MM.1S (cell line): ENCODE measurements at regions not wholly inside any gene's neighbourhood (a gene's known extent, or its start where the extent isn't known, plus 50 kb on each side); places are given as distances from the start of the nearest gene placed in this dataset.

ENCODE experiments used
- DNase-seq: peaks from one replicate; pipeline ENCODE4 v3.0.0-alpha.2; 2015
- H2AFZ ChIP-seq: fragments of 300-600 bp; sonication (generic); 2 replicates; pipeline ENCODE4 v1.6.0; 2016; ENCODE audit warnings: antibody characterized with exemption, low read length
- H3F3A ChIP-seq: fragments of 300-600 bp; sonication (generic); 2 replicates; pipeline ENCODE4 v1.6.1; 2016; ENCODE audit warnings: mild to moderate bottlenecking, antibody characterized with exemption, low read length, moderate library complexity, mixed read lengths; ENCODE audit not compliant: insufficient read depth
- H3K27ac ChIP-seq: fragments of 300-600 bp; sonication (generic); 2 replicates; pipeline ENCODE4 v1.5.1; 2016; ENCODE audit warnings: mild to moderate bottlenecking, low read length
- H3K27me3 ChIP-seq: fragments of 300-600 bp; sonication (generic); replicated peaks from 2 replicates; pipeline ENCODE4 v1.6.0; 2016; ENCODE audit warnings: low read length; ENCODE audit not compliant: insufficient read depth
- H3K36me3 ChIP-seq: fragments of 300-600 bp; sonication (generic); replicated peaks from 2 replicates; pipeline ENCODE4 v1.6.1; 2016; ENCODE audit warnings: mild to moderate bottlenecking, low read length, mixed read lengths; ENCODE audit not compliant: insufficient read depth
- H3K4me1 ChIP-seq: fragments of 300-600 bp; sonication (generic); 2 replicates; pipeline ENCODE4 v1.6.1; 2016; ENCODE audit warnings: low read length, mixed read lengths
- H3K4me2 ChIP-seq: fragments of 300-600 bp; sonication (generic); 2 replicates; pipeline ENCODE4 v1.6.0; 2016; ENCODE audit warnings: low read depth, low read length
- H3K4me3 ChIP-seq: fragments of 300-600 bp; sonication (generic); 2 replicates; pipeline ENCODE4 v1.5.1; 2016; ENCODE audit warnings: low read length, mixed read lengths
- H3K79me2 ChIP-seq: fragments of 300-600 bp; sonication (generic); 2 replicates; pipeline ENCODE4 v1.6.1; 2016; ENCODE audit warnings: mixed run types, low read length, mixed read lengths
- H3K9ac ChIP-seq: fragments of 300-600 bp; sonication (generic); 2 replicates; pipeline ENCODE4 v1.6.1; 2016; ENCODE audit warnings: low read length, mixed read lengths
- H3K9me2 ChIP-seq: fragments of 300-600 bp; sonication (generic); replicated peaks from 2 replicates; pipeline ENCODE4 v1.6.1; 2016; ENCODE audit warnings: mild to moderate bottlenecking, low read length, mixed read lengths; ENCODE audit not compliant: insufficient read depth
- H3K9me3 ChIP-seq: fragments of 300-600 bp; sonication (generic); replicated peaks from 2 replicates; pipeline ENCODE4 v1.6.1; 2016; ENCODE audit warnings: mild to moderate bottlenecking, low read length, mixed read lengths; ENCODE audit not compliant: insufficient read depth
- H4K20me1 ChIP-seq: fragments of 300-600 bp; sonication (generic); 2 replicates; pipeline ENCODE4 v1.6.1; 2016; ENCODE audit warnings: mild to moderate bottlenecking, low read length, moderate library complexity, mixed read lengths; ENCODE audit not compliant: insufficient read depth
- CTCF ChIP-seq: fragments of 300-600 bp; sonication (generic); IDR thresholded peaks from 2 replicates; pipeline ENCODE4 v1.5.1; 2016; ENCODE audit warnings: antibody characterized with exemption, low read length, mixed read lengths
- EZH2 ChIP-seq: fragments of 300-600 bp; sonication (generic); optimal IDR thresholded peaks from 2 replicates; pipeline ENCODE3; 2017; ENCODE audit warnings: low read depth, mild to moderate bottlenecking, antibody characterized with exemption, low read length, mixed read lengths
- EZH2phosphoT487 ChIP-seq: fragments of 300-600 bp; sonication (generic); IDR thresholded peaks from 2 replicates; pipeline ENCODE4 v1.6.1; 2018; ENCODE audit warnings: antibody characterized with exemption, low read length

GRCh38 chr2:16222326-16222725, 282.0 kb downstream of the MYCN start:
- H3K4me2 ChIP-seq = no peak overlapping the region
- no peaks in the 10 kb centered on the region for H3F3A ChIP-seq
- no peak overlapping the region for H3K9ac ChIP-seq
- no peaks in the 10 kb centered on the region for H3K27me3 ChIP-seq
- no peak overlapping the region for H2AFZ ChIP-seq
- H3K27ac ChIP-seq = no peak overlapping the region
- no peaks in the 10 kb centered on the region for H3K4me1 ChIP-seq
- no peaks in the 10 kb centered on the region for H3K9me2 ChIP-seq
- no peak overlapping the region for H3K4me3 ChIP-seq
- H3K36me3 ChIP-seq = no peaks in the 10 kb centered on the region
- DNase-seq = no peak
- no peaks in the 10 kb centered on the region for H3K79me2 ChIP-seq
- no peak for TF ChIP-seq CTCF
- no peak for TF ChIP-seq EZH2phosphoT487
- no peak for TF ChIP-seq EZH2
- H4K20me1 ChIP-seq = no peaks in the 10 kb centered on the region
- H3K9me3 ChIP-seq = no peaks in the 10 kb centered on the region

DNA sequence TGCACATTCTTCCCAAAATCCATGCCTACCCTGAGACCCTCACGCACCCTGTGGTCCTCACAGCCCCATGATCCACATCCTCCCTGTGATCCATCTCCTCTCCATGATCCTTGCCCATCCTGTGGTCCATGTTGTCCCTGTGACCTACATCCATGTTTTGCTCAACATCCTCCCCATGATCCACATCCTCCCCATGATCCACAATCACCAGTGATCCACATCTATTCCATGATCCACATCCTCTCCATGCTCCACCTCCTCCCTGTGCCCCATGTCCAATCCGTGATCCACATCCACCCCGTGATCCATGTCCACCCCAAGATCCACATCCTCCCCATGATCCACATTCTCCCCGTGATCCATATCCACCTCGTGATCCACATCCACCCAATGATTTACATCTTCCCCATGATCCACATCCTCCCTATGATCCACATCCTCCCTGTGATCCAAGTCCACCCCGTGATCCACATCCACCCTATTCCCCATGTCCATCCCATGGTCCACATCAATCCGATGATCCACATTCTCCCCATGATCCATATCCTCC, 281.2 kb downstream of the MYCN start:
- Histone ChIP-seq H3K4me3 (no peak overlapping the region), H3K36me3 (no peaks in the 10 kb centered on the region), H3K27ac (no peak overlapping the region), H2AFZ (no peak overlapping the region), H3K9ac (no peak overlapping the region), H4K20me1 (no peaks in the 10 kb centered on the region), H3K4me1 (no peaks in the 10 kb centered on the region), H3K27me3 (no peaks in the 10 kb centered on the region), H3K79me2 (no peaks in the 10 kb centered on the region), H3F3A (no peaks in the 10 kb centered on the region), H3K4me2 (no peak overlapping the region), H3K9me3 (no peaks in the 10 kb centered on the region), H3K9me2 (no peaks in the 10 kb centered on the region)
- TF ChIP-seq EZH2phosphoT487 = no peak
- no peak for TF ChIP-seq EZH2
- no peak for TF ChIP-seq CTCF
- no peak for DNase-seq

GRCh38 chr2:16219292-16219975, 279.1 kb downstream of the MYCN start:
- Histone ChIP-seq H3K9me3 (no peaks in the 10 kb centered on the region), H3F3A (no peaks in the 10 kb centered on the region), H4K20me1 (no peaks in the 10 kb centered on the region), H3K27me3 (no peaks in the 10 kb centered on the region), H3K36me3 (no peaks in the 10 kb centered on the region), H3K4me2 (no peak overlapping the region), H3K79me2 (no peaks in the 10 kb centered on the region), H3K27ac (no peak overlapping the region), H3K9ac (no peak overlapping the region), H3K4me1 (no peaks in the 10 kb centered on the region), H2AFZ (no peak overlapping the region), H3K9me2 (no peaks in the 10 kb centered on the region), H3K4me3 (no peak overlapping the region)
- DNase-seq = no peak
- TF ChIP-seq EZH2phosphoT487 (no peak), EZH2 (no peak), CTCF (no peak)
